ENCODE measurements at regions not wholly inside any gene's neighbourhood (a gene's known extent, or its start where the extent isn't known, plus 50 kb on each side); places are given as distances from the start of the nearest gene placed in this dataset.
A peak's percentile ranks its signal among the peaks of the same experiment; 100 is the strongest.

GRCh38 chr1:31504001-31504400 lies 72.3 kb upstream of the TINAGL1 start:
- Mint-ChIP-seq H3K36me3 (ENCODE audit: low read depth) (no peaks in the 10 kb centered on the region), H3K27me3 (ENCODE audit: low read depth, poor library complexity) (peaks cover 16% of the 10 kb centered on the region), H3K4me1 (peaks cover 10% of the 10 kb centered on the region), H3K27ac (no peak overlapping the region), H3K4me3 (no peak overlapping the region), H3K9me3 (no peaks in the 10 kb centered on the region)
- TF ChIP-seq CTCF (IDR thresholded peaks at IDR 0.05): no peak
- no peak for DNase-seq

GRCh38 chr1:31505911-31506497 lies 70.3 kb upstream of the TINAGL1 start:
- Mint-ChIP-seq H3K27ac (no peak overlapping the region), H3K4me1 (peaks cover 20% of the 10 kb centered on the region), H3K36me3 (ENCODE audit: low read depth) (no peaks in the 10 kb centered on the region), H3K27me3 (ENCODE audit: low read depth, poor library complexity) (peaks cover 18% of the 10 kb centered on the region), H3K9me3 (no peaks in the 10 kb centered on the region), H3K4me3 (no peak overlapping the region)
- no peak for TF ChIP-seq CTCF (IDR thresholded peaks at IDR 0.05)
- no peak for DNase-seq

- peaks cover 20% of the 10 kb centered on the region for H3K27me3 Mint-ChIP-seq (ENCODE audit: low read depth, poor library complexity)
- TF ChIP-seq CTCF (IDR thresholded peaks at IDR 0.05): no peak
- H3K36me3 Mint-ChIP-seq (ENCODE audit: low read depth): no peaks in the 10 kb centered on the region
- H3K9me3 Mint-ChIP-seq: no peaks in the 10 kb centered on the region
- peaks cover 20% of the 10 kb centered on the region for H3K4me1 Mint-ChIP-seq
- no peak overlapping the region for H3K4me3 Mint-ChIP-seq
- DNase-seq: no peak
- H3K27ac Mint-ChIP-seq: no peak overlapping the region
These were observed 69.1 kb upstream of the TINAGL1 start for GRCh38 chr1:31507221-31507620.

- H3K4me3 Mint-ChIP-seq: no peak overlapping the region
- DNase-seq: no peak
- H3K9me3 Mint-ChIP-seq: no peaks in the 10 kb centered on the region
- no peaks in the 10 kb centered on the region for H3K36me3 Mint-ChIP-seq (ENCODE audit: low read depth)
- H3K27ac Mint-ChIP-seq: no peak overlapping the region
- H3K4me1 Mint-ChIP-seq: peaks cover 20% of the 10 kb centered on the region
- no peak for TF ChIP-seq CTCF (IDR thresholded peaks at IDR 0.05)
- H3K27me3 Mint-ChIP-seq (ENCODE audit: low read depth, poor library complexity): peaks cover 18% of the 10 kb centered on the region
These were observed 68.4 kb upstream of the TINAGL1 start for GRCh38 chr1:31507676-31508530.

- Mint-ChIP-seq H3K36me3 (ENCODE audit: low read depth) (no peaks in the 10 kb centered on the region), H3K9me3 (no peaks in the 10 kb centered on the region), H3K4me1 (peaks cover 17% of the 10 kb centered on the region), H3K4me3 (no peak overlapping the region), H3K27me3 (ENCODE audit: low read depth, poor library complexity) (peaks cover 12% of the 10 kb centered on the region), H3K27ac (peak overlapping the region; percentile 24)
- no peak for DNase-seq
- TF ChIP-seq CTCF (IDR thresholded peaks at IDR 0.05): no peak
These were observed 66.9 kb upstream of the TINAGL1 start for GRCh38 chr1:31509124-31510072.

Data from nephron progenitor cell (in vitro differentiated cells).